HL-60 (cell line): ENCODE measurements at regions not wholly inside any gene's neighbourhood (a gene's known extent, or its start where the extent isn't known, plus 50 kb on each side); places are given as distances from the start of the nearest gene placed in this dataset.

Experiments
- DNase-seq, 2 experiments: peaks; one replicate each; pipeline ENCODE4 v3.0.0-alpha.2; 2010 to 2020; ENCODE audit warnings: low read depth in 1 of 2, low spot score in 1 of 2
- H3K27ac ChIP-seq: fragments of 250-450 bp; sonication (Bioruptor Pico); replicated peaks from 2 replicates; pipeline ENCODE4 v1.5.1; 2020; ENCODE audit warnings: mild to moderate bottlenecking, moderate library complexity
- H3K27me3 ChIP-seq: fragments of 250-450 bp; sonication (Bioruptor Pico); 2 replicates; pipeline ENCODE4 v1.5.1; 2021; ENCODE audit warnings: mild to moderate bottlenecking, moderate library complexity; ENCODE audit not compliant: insufficient read depth, poor library complexity, severe bottlenecking
- H3K4me3 ChIP-seq: replicated peaks from 2 replicates; pipeline ENCODE4 v1.5.1; 2011; ENCODE audit warnings: mild to moderate bottlenecking, control low read depth, low read length; ENCODE audit not compliant: insufficient read depth
- GABPA ChIP-seq: IDR thresholded peaks from 2 replicates; pipeline ENCODE4 v1.6.1; 2012; ENCODE audit warnings: low read depth
- POLR2AphosphoS5 ChIP-seq: IDR thresholded peaks from 2 replicates; pipeline ENCODE4 v1.6.1; 2012; ENCODE audit warnings: low read depth
- SPI1 ChIP-seq: IDR thresholded peaks from 2 replicates; pipeline ENCODE4 v1.6.1; 2012; ENCODE audit warnings: low read depth, mild to moderate bottlenecking, borderline replicate concordance
- TF ChIP-seq, protein P1 (sequence below): IDR thresholded peaks from one replicate; pipeline ENCODE4 v1.5.1; 2011; ENCODE audit warnings: low read length, control low read depth, inconsistent platforms; ENCODE audit not compliant: insufficient read depth
- TF ChIP-seq, protein P2 (sequence below): IDR thresholded peaks from 2 replicates; pipeline ENCODE4 v1.6.1; 2012; ENCODE audit warnings: low read depth; ENCODE audit not compliant: insufficient replicate concordance

DNA sequence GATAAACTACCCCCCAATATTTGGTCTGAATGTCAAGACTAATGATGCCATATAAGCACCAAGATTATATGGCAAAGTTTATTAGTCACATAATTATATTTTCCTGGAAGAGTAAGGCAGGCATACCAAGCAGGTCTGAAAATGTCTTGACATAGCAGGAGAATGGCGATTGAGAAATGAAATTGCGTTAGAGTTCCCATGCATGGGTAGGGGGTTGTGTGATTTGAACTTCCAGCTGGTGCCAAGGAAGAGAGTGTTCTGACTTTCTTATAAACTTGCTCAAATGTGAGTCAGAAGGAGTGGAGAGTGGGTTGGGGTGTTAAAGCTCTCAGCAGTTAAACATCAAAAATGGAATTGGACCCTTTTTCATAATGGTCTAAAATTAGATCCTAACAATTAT is 1200.6 kb upstream of the ACO1 start:
- no peaks in the 10 kb centered on the region for H3K27me3 ChIP-seq
- H3K27ac ChIP-seq = no peak overlapping the region

DNA sequence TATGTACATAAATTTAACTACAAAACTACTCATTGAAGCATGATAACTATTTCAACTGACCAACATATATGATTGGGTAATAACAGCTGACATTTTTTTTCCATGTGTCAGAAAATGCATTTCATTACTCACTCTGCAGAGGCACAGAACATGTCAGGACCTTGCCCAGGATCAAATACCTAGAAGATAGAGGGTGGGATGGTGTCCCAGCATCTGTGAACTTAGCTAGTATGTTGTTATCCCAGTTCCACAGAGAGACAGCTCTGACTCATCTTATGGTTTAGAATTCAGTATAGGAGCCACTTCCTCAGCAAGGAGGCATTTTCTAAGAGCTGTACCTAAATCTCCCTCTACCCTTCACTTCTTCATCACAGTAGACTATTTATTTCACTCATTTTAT is 1198.6 kb upstream of the ACO1 start:
- no peak for TF ChIP-seq GABPA
- TF ChIP-seq, protein P1, sequence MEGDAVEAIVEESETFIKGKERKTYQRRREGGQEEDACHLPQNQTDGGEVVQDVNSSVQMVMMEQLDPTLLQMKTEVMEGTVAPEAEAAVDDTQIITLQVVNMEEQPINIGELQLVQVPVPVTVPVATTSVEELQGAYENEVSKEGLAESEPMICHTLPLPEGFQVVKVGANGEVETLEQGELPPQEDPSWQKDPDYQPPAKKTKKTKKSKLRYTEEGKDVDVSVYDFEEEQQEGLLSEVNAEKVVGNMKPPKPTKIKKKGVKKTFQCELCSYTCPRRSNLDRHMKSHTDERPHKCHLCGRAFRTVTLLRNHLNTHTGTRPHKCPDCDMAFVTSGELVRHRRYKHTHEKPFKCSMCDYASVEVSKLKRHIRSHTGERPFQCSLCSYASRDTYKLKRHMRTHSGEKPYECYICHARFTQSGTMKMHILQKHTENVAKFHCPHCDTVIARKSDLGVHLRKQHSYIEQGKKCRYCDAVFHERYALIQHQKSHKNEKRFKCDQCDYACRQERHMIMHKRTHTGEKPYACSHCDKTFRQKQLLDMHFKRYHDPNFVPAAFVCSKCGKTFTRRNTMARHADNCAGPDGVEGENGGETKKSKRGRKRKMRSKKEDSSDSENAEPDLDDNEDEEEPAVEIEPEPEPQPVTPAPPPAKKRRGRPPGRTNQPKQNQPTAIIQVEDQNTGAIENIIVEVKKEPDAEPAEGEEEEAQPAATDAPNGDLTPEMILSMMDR = no peak
- no peak for TF ChIP-seq SPI1
- TF ChIP-seq, protein P2, sequence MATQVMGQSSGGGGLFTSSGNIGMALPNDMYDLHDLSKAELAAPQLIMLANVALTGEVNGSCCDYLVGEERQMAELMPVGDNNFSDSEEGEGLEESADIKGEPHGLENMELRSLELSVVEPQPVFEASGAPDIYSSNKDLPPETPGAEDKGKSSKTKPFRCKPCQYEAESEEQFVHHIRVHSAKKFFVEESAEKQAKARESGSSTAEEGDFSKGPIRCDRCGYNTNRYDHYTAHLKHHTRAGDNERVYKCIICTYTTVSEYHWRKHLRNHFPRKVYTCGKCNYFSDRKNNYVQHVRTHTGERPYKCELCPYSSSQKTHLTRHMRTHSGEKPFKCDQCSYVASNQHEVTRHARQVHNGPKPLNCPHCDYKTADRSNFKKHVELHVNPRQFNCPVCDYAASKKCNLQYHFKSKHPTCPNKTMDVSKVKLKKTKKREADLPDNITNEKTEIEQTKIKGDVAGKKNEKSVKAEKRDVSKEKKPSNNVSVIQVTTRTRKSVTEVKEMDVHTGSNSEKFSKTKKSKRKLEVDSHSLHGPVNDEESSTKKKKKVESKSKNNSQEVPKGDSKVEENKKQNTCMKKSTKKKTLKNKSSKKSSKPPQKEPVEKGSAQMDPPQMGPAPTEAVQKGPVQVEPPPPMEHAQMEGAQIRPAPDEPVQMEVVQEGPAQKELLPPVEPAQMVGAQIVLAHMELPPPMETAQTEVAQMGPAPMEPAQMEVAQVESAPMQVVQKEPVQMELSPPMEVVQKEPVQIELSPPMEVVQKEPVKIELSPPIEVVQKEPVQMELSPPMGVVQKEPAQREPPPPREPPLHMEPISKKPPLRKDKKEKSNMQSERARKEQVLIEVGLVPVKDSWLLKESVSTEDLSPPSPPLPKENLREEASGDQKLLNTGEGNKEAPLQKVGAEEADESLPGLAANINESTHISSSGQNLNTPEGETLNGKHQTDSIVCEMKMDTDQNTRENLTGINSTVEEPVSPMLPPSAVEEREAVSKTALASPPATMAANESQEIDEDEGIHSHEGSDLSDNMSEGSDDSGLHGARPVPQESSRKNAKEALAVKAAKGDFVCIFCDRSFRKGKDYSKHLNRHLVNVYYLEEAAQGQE = no peak
- no peak for TF ChIP-seq POLR2AphosphoS5
- Histone ChIP-seq H3K4me3 (no peak overlapping the region), H3K27me3 (no peaks in the 10 kb centered on the region), H3K27ac (no peak overlapping the region)
- no peak for DNase-seq

More for the DNA sequence above, 1200.6 kb upstream of the ACO1 start:
- TF ChIP-seq, protein P2 = no peak
- TF ChIP-seq SPI1 = no peak
- no peak for TF ChIP-seq GABPA
- no peak for TF ChIP-seq POLR2AphosphoS5
- TF ChIP-seq, protein P1 = no peak
- no peak overlapping the region for H3K4me3 ChIP-seq
- no peak for DNase-seq

DNA sequence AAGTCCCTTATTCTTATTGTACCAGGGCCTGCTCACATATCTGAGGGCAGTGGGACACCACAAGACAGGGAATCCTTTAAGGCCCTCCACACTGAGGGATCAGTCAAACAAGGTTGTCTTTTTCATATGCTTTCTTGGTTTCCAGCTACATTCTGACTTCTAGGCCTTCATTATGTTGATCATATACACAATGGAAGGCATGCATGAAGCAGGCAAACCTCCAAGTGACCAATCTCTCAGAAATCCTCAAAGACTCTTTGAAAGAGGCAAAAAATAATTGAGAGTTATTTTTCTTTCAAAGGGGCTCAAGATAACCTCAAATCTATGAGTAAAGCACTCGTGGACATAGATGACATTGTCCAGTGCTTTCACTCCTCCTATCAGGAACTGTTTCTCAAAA is 1195.9 kb upstream of the ACO1 start:
- H3K27me3 ChIP-seq = no peaks in the 10 kb centered on the region
- H3K4me3 ChIP-seq = no peak overlapping the region
- no peak overlapping the region for H3K27ac ChIP-seq
- DNase-seq = no peak
- TF ChIP-seq, protein P1 = no peak
- TF ChIP-seq GABPA = no peak
- TF ChIP-seq, protein P2 = no peak
- TF ChIP-seq SPI1 = no peak
- no peak for TF ChIP-seq POLR2AphosphoS5
